PC-9 (cell line): ENCODE measurements at regions not wholly inside any gene's neighbourhood (a gene's known extent, or its start where the extent isn't known, plus 50 kb on each side); places are given as distances from the start of the nearest gene placed in this dataset.

Experiments
- CTCF ChIP-seq: fragments of 200-600 bp; sonication (generic); conservative IDR thresholded peaks from 2 replicates; pipeline ENCODE4 v1.6.1; 2017; ENCODE audit warnings: mixed run types, antibody characterized with exemption, mild to moderate bottlenecking, moderate library complexity
- EZH2 ChIP-seq: fragments of 200-600 bp; sonication (generic); IDR thresholded peaks from 2 replicates; pipeline ENCODE4 v1.8.0; 2017; ENCODE audit warnings: antibody characterized with exemption, low read depth

- TF ChIP-seq EZH2 (no peak), CTCF (no peak)
These were observed 309.8 kb upstream of the DCBLD2 start for GRCh38 chr3:99211309-99211708.
